HepG2 (cell line): ENCODE measurements at regions not wholly inside any gene's neighbourhood (a gene's known extent, or its start where the extent isn't known, plus 50 kb on each side); places are given as distances from the start of the nearest gene placed in this dataset.

Source experiments
- ATAC-seq: fragments of 200-7000 bp; cut with Tn5 transposase; 3 replicates; pipeline ENCODE4 v1.9.1; 2020; ENCODE audit warnings: mild to moderate bottlenecking, moderate library complexity
- BruUV-seq: library from RNA; stranded (reverse); fragments of 400-500 nt; replicated peaks from 2 replicates; lab custom pipeline; 2021; lab: Mats Ljungman, UMichigan
- CTCF ChIA-PET: fragments of 300-600 bp; formaldehyde crosslinking; extraction: SDS; loops from one replicate; lab custom pipeline; 2021; ENCODE audit warnings: low total read pairs, inconsistent platforms, low intra/inter-chr PET ratio; lab: Yijun Ruan, JAX
- POLR2A ChIA-PET: fragments of 350-600 bp; sonication (Branson Sonifier 250); formaldehyde crosslinking; loops from one replicate; lab custom pipeline; 2020; ENCODE audit warnings: antibody characterized with exemption, inconsistent platforms; lab: Yijun Ruan, JAX
- DNase-seq: peaks from one replicate; pipeline ENCODE4 v3.0.0-alpha.2; 2015; ENCODE audit warnings: low spot score
- FAIRE-seq: peaks from 3 replicates; lab custom pipeline; 2011; peaks lifted over from hg19 to GRCh38; lab: Jason Lieb, UNC
- H2AFZ ChIP-seq: one replicate; pipeline ENCODE4 v1.6.1; 2011; ENCODE audit warnings: low read length, inconsistent platforms
- H3K27ac ChIP-seq: fragments of 300-600 bp; 3 replicates; pipeline ENCODE4 v1.8.0; 2011; ENCODE audit warnings: mixed run types, mild to moderate bottlenecking, mixed read lengths, low read length, inconsistent platforms; ENCODE audit not compliant: insufficient read depth; ENCODE audit errors: extremely low read length
- H3K27me3 ChIP-seq, 2 experiments: fragments of 200-600 bp in 1 of 2; 2 replicates in 1 of 2; 3 replicates in 1 of 2; pipeline versions ENCODE4 v1.6.0 to v1.8.0; 2011; ENCODE audit warnings: low read length in 2 of 2, mild to moderate bottlenecking in 2 of 2, moderate library complexity in 2 of 2, inconsistent platforms in 1 of 2; ENCODE audit not compliant: insufficient read depth in 2 of 2, control insufficient read depth in 1 of 2
- H3K36me3 ChIP-seq, 2 experiments: fragments of 200-600 bp in 1 of 2; replicated peaks in 1 of 2; 2 replicates in 1 of 2; 3 replicates in 1 of 2; pipeline versions ENCODE4 v1.5.1 to v1.8.0; 2011; ENCODE audit warnings: low read length in 2 of 2, inconsistent platforms in 1 of 2; ENCODE audit not compliant: insufficient read depth in 2 of 2, control insufficient read depth in 1 of 2
- H3K4me1 ChIP-seq: 2 replicates; pipeline ENCODE4 v1.5.1; 2012; ENCODE audit warnings: low read length, inconsistent platforms; ENCODE audit not compliant: insufficient read depth
- H3K4me2 ChIP-seq: 2 replicates; pipeline ENCODE4 v1.6.0; 2011; ENCODE audit warnings: low read depth, low read length, inconsistent platforms
- H3K4me3 ChIP-seq, 3 experiments: fragments of 200-600 bp in 1 of 3; sonication (generic), shearing (Covaris generic) in 1 of 3; replicated peaks in 1 of 3; 2 replicates each; pipeline ENCODE4 v1.5.1; 2011 to 2016; ENCODE audit warnings: low read length in 3 of 3, inconsistent platforms in 2 of 3, low read depth in 2 of 3, mild to moderate bottlenecking in 2 of 3, control low read depth in 1 of 3, mixed read lengths in 1 of 3; ENCODE audit not compliant: insufficient read depth in 1 of 3
- H3K79me2 ChIP-seq: one replicate; pipeline ENCODE4 v1.6.1; 2011; ENCODE audit warnings: low read length, inconsistent platforms; ENCODE audit not compliant: insufficient read depth
- H3K9ac ChIP-seq: 2 replicates; pipeline ENCODE4 v1.6.0; 2011; ENCODE audit warnings: mild to moderate bottlenecking, low read depth, low read length, inconsistent platforms; ENCODE audit not compliant: insufficient read depth
- H3K9me3 ChIP-seq: 2 replicates; pipeline ENCODE4 v1.5.1; 2012; ENCODE audit warnings: mild to moderate bottlenecking, low read length
- H4K20me1 ChIP-seq: 2 replicates; pipeline ENCODE4 v1.6.0; 2011; ENCODE audit warnings: inconsistent platforms, mild to moderate bottlenecking, low read length, moderate library complexity; ENCODE audit not compliant: insufficient read depth
- AGO2 ChIP-seq: fragments of 200-400 bp; formaldehyde crosslinking; optimal IDR thresholded peaks from 2 replicates; pipeline ENCODE3; 2017; ENCODE audit warnings: mild to moderate bottlenecking, low read depth, low read length, moderate library complexity
- FOXA1 ChIP-seq, 2 experiments: fragments of 450-650 bp in 1 of 2; sonication (generic) in 1 of 2; formaldehyde crosslinking in 1 of 2; IDR thresholded peaks; 2 replicates each; pipeline versions ENCODE4 v1.4.0 to v1.6.1; 2016 to 2020; ENCODE audit warnings: missing genetic modification reagents in 1 of 2
- MAFF ChIP-seq: IDR thresholded peaks from 2 replicates; pipeline ENCODE4 v1.6.1; 2011; ENCODE audit warnings: low read depth, low read length, improper control_type of control experiment
- MAFK ChIP-seq, 2 experiments: IDR thresholded peaks in 1 of 2; conservative IDR thresholded peaks in 1 of 2; 2 replicates each; pipeline ENCODE4 v1.6.1; 2011; ENCODE audit warnings: improper control_type of control experiment in 2 of 2, low read length in 2 of 2
- POGZ ChIP-seq: sonication (generic); formaldehyde crosslinking; IDR thresholded peaks from 2 replicates; pipeline ENCODE4 v1.4.0; 2020; ENCODE audit warnings: mild to moderate bottlenecking, missing genetic modification reagents
- ZNF251 ChIP-seq: sonication (generic); formaldehyde crosslinking; IDR thresholded peaks from 2 replicates; pipeline ENCODE4 v1.9.0; 2021; ENCODE audit warnings: mild to moderate bottlenecking, missing genetic modification reagents
- ZNF530 ChIP-seq: sonication (generic); formaldehyde crosslinking; IDR thresholded peaks from 2 replicates; pipeline ENCODE4 v1.5.0; 2020; ENCODE audit warnings: low read depth, mild to moderate bottlenecking, missing genetic modification reagents
- ZNF83 ChIP-seq: sonication (generic); formaldehyde crosslinking; IDR thresholded peaks from 2 replicates; pipeline ENCODE4 v1.4.0; 2020; ENCODE audit warnings: missing genetic modification reagents, mild to moderate bottlenecking, borderline replicate concordance
- WGBS: methylation state at CpG from one replicate; pipeline ENCODE4 v1.1.6; 2017; ENCODE audit warnings: low lambda C conversion rate; 5-methylcytosine and 5-hydroxymethylcytosine counted together
- in situ Hi-C: cut with HindIII; loops from 2 replicates; pipeline ENCODE4 v1.10.0; 2017; ENCODE audit warnings: low pct_unique_long_range_greater_than_20kb; ENCODE audit not compliant: extremely low pct_ligation_motif_present
- intact Hi-C: fragments of 100-400 bp; cut with micrococcal nuclease; formaldehyde crosslinking; loops from one replicate; pipeline ENCODE4 v1.10.0; 2022; ENCODE audit not compliant: unreplicated experiment
- TF ChIP-seq, protein P1 (sequence below): sonication (generic); formaldehyde crosslinking; IDR thresholded peaks from 2 replicates; pipeline ENCODE4 v1.4.0; 2020; ENCODE audit warnings: missing genetic modification reagents, borderline replicate concordance
- TF ChIP-seq, protein P2 (sequence below): sonication (generic); formaldehyde crosslinking; IDR thresholded peaks from 2 replicates; pipeline ENCODE4 v1.4.0; 2020; ENCODE audit warnings: mild to moderate bottlenecking, missing genetic modification reagents
- TF ChIP-seq, protein P3 (sequence below), 2 experiments: sonication (generic) in 1 of 2; formaldehyde crosslinking in 1 of 2; IDR thresholded peaks; 2 replicates each; pipeline versions ENCODE4 v1.5.1 to v1.6.1; 2011 to 2020; ENCODE audit warnings: borderline replicate concordance in 1 of 2, low read depth in 1 of 2, low read length in 1 of 2, mild to moderate bottlenecking in 1 of 2, missing genetic modification reagents in 1 of 2, moderate library complexity in 1 of 2

DNA sequence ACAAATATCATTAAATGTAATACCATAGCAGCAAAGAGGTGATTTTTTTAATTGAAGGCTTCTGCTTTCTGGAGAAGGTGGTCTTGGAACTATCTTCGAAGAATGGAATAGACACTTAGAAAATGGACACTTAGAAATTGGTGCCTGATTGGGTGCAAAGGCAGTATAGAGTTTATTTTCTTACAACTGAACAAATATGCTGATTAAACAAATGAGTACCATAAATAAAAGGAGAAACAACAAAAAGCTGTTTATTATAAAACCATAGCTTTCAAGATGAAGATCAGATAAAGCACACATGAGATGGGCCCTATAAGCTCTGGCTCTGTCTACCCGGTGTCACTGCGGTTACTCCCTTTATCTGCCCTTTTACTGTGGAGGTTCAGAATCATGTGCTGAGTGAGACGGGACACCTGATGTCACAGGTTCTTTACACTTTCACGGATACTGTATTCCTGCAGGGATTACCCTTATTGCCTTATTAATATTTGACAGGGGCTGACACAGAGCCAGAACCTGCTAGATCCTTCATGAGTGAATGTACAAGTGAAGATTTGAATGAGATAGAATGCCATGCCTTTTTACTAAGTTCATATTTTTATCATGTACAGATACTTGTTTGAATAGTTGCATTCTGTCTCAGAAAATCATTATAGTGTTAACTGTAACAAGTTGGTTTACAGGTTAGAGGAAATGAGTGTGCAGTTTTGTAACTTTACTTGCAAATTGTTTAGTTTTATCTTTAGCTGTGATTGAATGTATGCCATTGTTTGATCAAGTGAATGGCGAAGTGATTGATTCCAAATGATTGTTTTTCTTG, 477.5 kb upstream of the RGS6 start:
- DNase-seq (no peak), FAIRE-seq (no peak), ATAC-seq (no peak)
- intact Hi-C loops (no loop called here), in situ Hi-C loops (no loop called here)
- CTCF ChIA-PET: no interaction called here
- Histone ChIP-seq H3K36me3 (no peaks in the 10 kb centered on the region), H3K27me3 (no peaks in the 10 kb centered on the region), H2AFZ (no peak overlapping the region), H3K79me2 (peaks cover 3% of the 10 kb centered on the region), H3K27ac (no peak overlapping the region), H3K9ac (no peak overlapping the region), H3K9me3 (no peaks in the 10 kb centered on the region), H3K4me2 (no peak overlapping the region), H3K4me1 (no peaks in the 10 kb centered on the region), H4K20me1 (no peaks in the 10 kb centered on the region), H3K4me3 (no peak overlapping the region)
- BruUV-seq: no TSS peak
- 66% methylated on average over 6 of the region's 6 CpGs for WGBS
- 0 out of 2 replicates have a peak, but pooled peaks have one; percentile 33 for TF ChIP-seq MAFF
- TF ChIP-seq, protein P1, sequence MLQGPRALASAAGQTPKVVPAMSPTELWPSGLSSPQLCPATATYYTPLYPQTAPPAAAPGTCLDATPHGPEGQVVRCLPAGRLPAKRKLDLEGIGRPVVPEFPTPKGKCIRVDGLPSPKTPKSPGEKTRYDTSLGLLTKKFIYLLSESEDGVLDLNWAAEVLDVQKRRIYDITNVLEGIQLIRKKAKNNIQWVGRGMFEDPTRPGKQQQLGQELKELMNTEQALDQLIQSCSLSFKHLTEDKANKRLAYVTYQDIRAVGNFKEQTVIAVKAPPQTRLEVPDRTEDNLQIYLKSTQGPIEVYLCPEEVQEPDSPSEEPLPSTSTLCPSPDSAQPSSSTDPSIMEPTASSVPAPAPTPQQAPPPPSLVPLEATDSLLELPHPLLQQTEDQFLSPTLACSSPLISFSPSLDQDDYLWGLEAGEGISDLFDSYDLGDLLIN (CRISPR knock-in tag): no peak
- peak in 1 of 2 experiments; percentile 40; a peak in 1 of 4 replicates for TF ChIP-seq MAFK (conservative IDR thresholded peaks at IDR 0.05 in 1 of 2, IDR thresholded peaks at IDR 0.05 in 1 of 2; ENCODE audit: low read length in 2 of 2)
- no peak for TF ChIP-seq AGO2
- POLR2A ChIA-PET: no interaction called here

DNA sequence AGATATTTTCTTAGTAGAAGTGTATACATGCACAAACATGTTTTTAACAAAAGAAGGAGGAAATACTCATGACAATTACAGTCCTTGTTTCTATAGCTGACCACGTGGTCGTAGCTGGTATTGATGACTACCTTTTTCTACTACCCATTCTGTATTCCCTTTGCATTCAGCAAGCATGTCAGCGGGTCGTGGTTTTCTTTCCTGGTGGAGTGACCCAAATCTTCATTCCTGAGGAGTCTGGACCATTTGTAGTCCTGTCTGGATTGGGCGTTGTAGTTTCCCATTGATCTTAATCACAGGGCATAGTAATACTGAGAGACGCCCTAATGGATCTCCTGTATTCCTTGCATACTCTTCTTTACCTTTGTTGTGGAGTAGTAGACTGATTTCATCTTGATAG, 472.1 kb upstream of the RGS6 start:
- no peaks in the 10 kb centered on the region for H3K79me2 ChIP-seq
- intact Hi-C loops (no loop called here), in situ Hi-C loops (no loop called here)
- no TSS peak for BruUV-seq
- H3K9me3 ChIP-seq: no peaks in the 10 kb centered on the region
- no peak overlapping the region for H2AFZ ChIP-seq
- DNase-seq (no peak), FAIRE-seq (no peak), ATAC-seq (no peak)
- H3K9ac ChIP-seq: no peak overlapping the region
- no peaks in the 10 kb centered on the region for H3K27me3 ChIP-seq
- WGBS: 97% methylated on average over 6 of the region's 6 CpGs
- CTCF ChIA-PET: no interaction called here
- H3K4me1 ChIP-seq: no peaks in the 10 kb centered on the region
- H3K4me2 ChIP-seq: no peak overlapping the region
- H4K20me1 ChIP-seq: no peaks in the 10 kb centered on the region
- POLR2A ChIA-PET: no interaction called here
- no peak overlapping the region for H3K27ac ChIP-seq
- no peak overlapping the region for H3K4me3 ChIP-seq
- H3K36me3 ChIP-seq: no peaks in the 10 kb centered on the region
- TF ChIP-seq ZNF530 (CRISPR knock-in tag) (no peak), FOXA1 (IDR thresholded peaks at IDR 0.05) (no peak), FOXA1 (CRISPR knock-in tag; IDR thresholded peaks at IDR 0.05) (no peak), POGZ (CRISPR knock-in tag) (no peak), ZNF251 (no peak), ZNF83 (CRISPR knock-in tag) (no peak)
- TF ChIP-seq, protein P2, sequence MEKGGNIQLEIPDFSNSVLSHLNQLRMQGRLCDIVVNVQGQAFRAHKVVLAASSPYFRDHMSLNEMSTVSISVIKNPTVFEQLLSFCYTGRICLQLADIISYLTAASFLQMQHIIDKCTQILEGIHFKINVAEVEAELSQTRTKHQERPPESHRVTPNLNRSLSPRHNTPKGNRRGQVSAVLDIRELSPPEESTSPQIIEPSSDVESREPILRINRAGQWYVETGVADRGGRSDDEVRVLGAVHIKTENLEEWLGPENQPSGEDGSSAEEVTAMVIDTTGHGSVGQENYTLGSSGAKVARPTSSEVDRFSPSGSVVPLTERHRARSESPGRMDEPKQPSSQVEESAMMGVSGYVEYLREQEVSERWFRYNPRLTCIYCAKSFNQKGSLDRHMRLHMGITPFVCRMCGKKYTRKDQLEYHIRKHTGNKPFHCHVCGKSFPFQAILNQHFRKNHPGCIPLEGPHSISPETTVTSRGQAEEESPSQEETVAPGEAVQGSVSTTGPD (CRISPR knock-in tag): no peak
- TF ChIP-seq, protein P3, sequence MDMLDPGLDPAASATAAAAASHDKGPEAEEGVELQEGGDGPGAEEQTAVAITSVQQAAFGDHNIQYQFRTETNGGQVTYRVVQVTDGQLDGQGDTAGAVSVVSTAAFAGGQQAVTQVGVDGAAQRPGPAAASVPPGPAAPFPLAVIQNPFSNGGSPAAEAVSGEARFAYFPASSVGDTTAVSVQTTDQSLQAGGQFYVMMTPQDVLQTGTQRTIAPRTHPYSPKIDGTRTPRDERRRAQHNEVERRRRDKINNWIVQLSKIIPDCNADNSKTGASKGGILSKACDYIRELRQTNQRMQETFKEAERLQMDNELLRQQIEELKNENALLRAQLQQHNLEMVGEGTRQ (IDR thresholded peaks at IDR 0.05; ENCODE audit: low read depth, low read length): no peak
- TF ChIP-seq, protein P3 (CRISPR knock-in tag; IDR thresholded peaks at IDR 0.05; ENCODE audit: borderline replicate concordance): no peak
